HG03460 (cell line): ENCODE measurements at regions not wholly inside any gene's neighbourhood (a gene's known extent, or its start where the extent isn't known, plus 50 kb on each side); places are given as distances from the start of the nearest gene placed in this dataset.

ENCODE experiments used
- ATAC-seq: cut with Tn5 transposase; IDR thresholded peaks from one replicate; pipeline ENCODE4 v1.9.1; 2021; ENCODE audit not compliant: unreplicated experiment

- no peak for ATAC-seq
Observed at GRCh38 chr2:228709788-228710371, 528.4 kb upstream of the SPHKAP start.

- no peak for ATAC-seq
Observed at GRCh38 chr2:228707846-228708245, 526.4 kb upstream of the SPHKAP start.

GRCh38 chr2:228705318-228705717 is 523.8 kb upstream of the SPHKAP start:
- no peak for ATAC-seq

- no peak for ATAC-seq
Observed at GRCh38 chr2:228703152-228703551, 521.7 kb upstream of the SPHKAP start.

GRCh38 chr2:228701506-228701905 is 520.0 kb upstream of the SPHKAP start:
- no peak for ATAC-seq

GRCh38 chr2:228700638-228701037 is 519.2 kb upstream of the SPHKAP start:
- ATAC-seq: no peak

GRCh38 chr2:228699888-228700287 is 518.4 kb upstream of the SPHKAP start:
- no peak for ATAC-seq

GRCh38 chr2:228699400-228699799 is 517.9 kb upstream of the SPHKAP start:
- no peak for ATAC-seq

GRCh38 chr2:228698963-228699362 is 517.5 kb upstream of the SPHKAP start:
- ATAC-seq: no peak

GRCh38 chr2:228697456-228697855 is 516.0 kb upstream of the SPHKAP start:
- ATAC-seq: no peak

- no peak for ATAC-seq
Observed at GRCh38 chr2:228690681-228691080, 509.2 kb upstream of the SPHKAP start.

GRCh38 chr2:228689053-228689452 is 507.6 kb upstream of the SPHKAP start:
- ATAC-seq: no peak

GRCh38 chr2:228688007-228688645 is 506.6 kb upstream of the SPHKAP start:
- no peak for ATAC-seq

GRCh38 chr2:228681979-228682378 is 500.5 kb upstream of the SPHKAP start:
- ATAC-seq: no peak

- ATAC-seq: no peak
Observed at GRCh38 chr2:228681426-228681825, 499.9 kb upstream of the SPHKAP start.

GRCh38 chr2:228678110-228678509 is 496.6 kb upstream of the SPHKAP start:
- ATAC-seq: no peak

GRCh38 chr2:228675646-228676045 is 494.2 kb upstream of the SPHKAP start:
- ATAC-seq: no peak

GRCh38 chr2:228675091-228675490 is 493.6 kb upstream of the SPHKAP start:
- no peak for ATAC-seq

- ATAC-seq: no peak
Observed at GRCh38 chr2:228673876-228674554, 492.5 kb upstream of the SPHKAP start.

GRCh38 chr2:228669690-228670089 is 488.2 kb upstream of the SPHKAP start:
- no peak for ATAC-seq

GRCh38 chr2:228665232-228665631 is 483.7 kb upstream of the SPHKAP start:
- ATAC-seq: no peak

- no peak for ATAC-seq
Observed at GRCh38 chr2:228658998-228659397, 477.5 kb upstream of the SPHKAP start.
